ENCODE measurements at regions not wholly inside any gene's neighbourhood (a gene's known extent, or its start where the extent isn't known, plus 50 kb on each side); places are given as distances from the start of the nearest gene placed in this dataset.

- no peak for TF ChIP-seq EP300 (IDR thresholded peaks at IDR 0.05)
- TF ChIP-seq POLR2A (IDR thresholded peaks at IDR 0.05; ENCODE audit: low read depth), result no peak
- no peak for TF ChIP-seq CTCF (IDR thresholded peaks at IDR 0.05)
Measured at GRCh38 chr18:55013086-55013485, 53.8 kb upstream of the CCDC68 start.

All from esophagus muscularis mucosa (tissue), 4 donors.